GM12864 (cell line): ENCODE measurements at regions not wholly inside any gene's neighbourhood (a gene's known extent, or its start where the extent isn't known, plus 50 kb on each side); places are given as distances from the start of the nearest gene placed in this dataset.

Experiments used
- DNase-seq: peaks from one replicate; pipeline ENCODE4 v3.0.0-alpha.2; 2011; ENCODE audit warnings: low read depth
- H3K4me3 ChIP-seq: 2 replicates; pipeline ENCODE4 v1.5.1; 2011; ENCODE audit warnings: mild to moderate bottlenecking, low read depth, low read length, control low read depth
- TF ChIP-seq, protein P1 (sequence below): IDR thresholded peaks from 2 replicates; pipeline ENCODE4 v1.5.1; 2011; ENCODE audit warnings: low read depth, mild to moderate bottlenecking, moderate library complexity, low read length, control low read depth, inconsistent platforms; ENCODE audit errors: missing control alignments

DNA sequence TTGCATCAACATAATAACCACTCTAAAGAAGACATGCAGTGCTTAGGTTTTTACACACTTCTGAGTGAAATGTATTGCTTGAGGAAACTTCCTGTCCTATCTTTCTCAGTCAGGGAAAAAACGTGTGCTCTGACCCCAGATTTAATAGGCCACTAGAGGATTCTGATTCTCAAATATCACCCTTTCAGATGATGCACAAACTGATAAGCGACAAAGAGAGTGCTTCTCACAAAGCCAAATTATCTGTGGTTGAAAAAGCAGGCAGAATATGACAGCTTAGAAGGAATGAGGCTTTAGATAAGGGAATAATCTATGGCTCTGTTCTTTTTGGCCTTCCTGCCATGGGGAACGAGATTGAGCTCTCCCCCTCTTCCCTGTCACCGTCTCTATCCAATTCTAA, 583.4 kb upstream of the SGO1 start:
- TF ChIP-seq, protein P1, sequence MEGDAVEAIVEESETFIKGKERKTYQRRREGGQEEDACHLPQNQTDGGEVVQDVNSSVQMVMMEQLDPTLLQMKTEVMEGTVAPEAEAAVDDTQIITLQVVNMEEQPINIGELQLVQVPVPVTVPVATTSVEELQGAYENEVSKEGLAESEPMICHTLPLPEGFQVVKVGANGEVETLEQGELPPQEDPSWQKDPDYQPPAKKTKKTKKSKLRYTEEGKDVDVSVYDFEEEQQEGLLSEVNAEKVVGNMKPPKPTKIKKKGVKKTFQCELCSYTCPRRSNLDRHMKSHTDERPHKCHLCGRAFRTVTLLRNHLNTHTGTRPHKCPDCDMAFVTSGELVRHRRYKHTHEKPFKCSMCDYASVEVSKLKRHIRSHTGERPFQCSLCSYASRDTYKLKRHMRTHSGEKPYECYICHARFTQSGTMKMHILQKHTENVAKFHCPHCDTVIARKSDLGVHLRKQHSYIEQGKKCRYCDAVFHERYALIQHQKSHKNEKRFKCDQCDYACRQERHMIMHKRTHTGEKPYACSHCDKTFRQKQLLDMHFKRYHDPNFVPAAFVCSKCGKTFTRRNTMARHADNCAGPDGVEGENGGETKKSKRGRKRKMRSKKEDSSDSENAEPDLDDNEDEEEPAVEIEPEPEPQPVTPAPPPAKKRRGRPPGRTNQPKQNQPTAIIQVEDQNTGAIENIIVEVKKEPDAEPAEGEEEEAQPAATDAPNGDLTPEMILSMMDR = no peak
- no peak overlapping the region for H3K4me3 ChIP-seq

DNA sequence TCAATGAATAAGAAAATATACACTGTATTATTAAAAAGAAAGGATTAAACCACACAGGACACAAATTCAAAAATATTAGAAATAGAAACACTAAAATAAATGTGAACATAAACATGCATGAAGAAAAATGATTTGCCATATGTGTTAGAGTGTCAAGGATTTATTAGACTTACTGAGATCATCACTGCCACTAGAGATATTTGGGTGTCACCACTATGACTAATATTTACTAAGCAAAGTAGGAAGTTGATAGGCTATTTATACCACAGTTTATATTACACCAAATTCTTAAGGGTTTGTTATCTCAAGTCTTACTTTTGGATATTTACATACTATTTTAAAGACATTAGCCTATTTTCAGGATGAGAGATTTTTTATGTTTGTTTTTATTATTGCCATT, 575.0 kb upstream of the SGO1 start:
- DNase-seq = no peak
- TF ChIP-seq, protein P1 = no peak
- H3K4me3 ChIP-seq = no peak overlapping the region

More for the DNA sequence above, 583.4 kb upstream of the SGO1 start:
- DNase-seq = no peak

DNA sequence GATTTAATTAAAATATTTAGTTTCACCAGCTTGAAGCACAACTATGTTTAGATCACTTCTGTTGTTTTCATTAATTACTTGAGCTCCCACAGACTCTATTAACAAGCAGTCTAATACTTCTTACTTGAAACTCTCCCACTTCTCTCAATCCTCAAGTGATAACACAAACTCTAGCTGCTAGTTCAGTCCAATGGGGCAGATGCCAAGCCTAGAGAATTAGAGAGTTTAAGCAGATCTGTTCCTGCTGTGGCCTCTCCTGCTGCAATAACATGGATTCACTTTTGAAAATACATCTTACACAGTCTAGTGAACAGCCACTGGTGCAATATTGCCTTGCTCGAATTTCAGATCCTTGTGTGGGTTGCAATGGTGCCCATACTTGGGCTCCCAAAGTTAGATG, 566.4 kb upstream of the SGO1 start:
- no peak for DNase-seq
- H3K4me3 ChIP-seq = no peak overlapping the region
- TF ChIP-seq, protein P1 = no peak

DNA sequence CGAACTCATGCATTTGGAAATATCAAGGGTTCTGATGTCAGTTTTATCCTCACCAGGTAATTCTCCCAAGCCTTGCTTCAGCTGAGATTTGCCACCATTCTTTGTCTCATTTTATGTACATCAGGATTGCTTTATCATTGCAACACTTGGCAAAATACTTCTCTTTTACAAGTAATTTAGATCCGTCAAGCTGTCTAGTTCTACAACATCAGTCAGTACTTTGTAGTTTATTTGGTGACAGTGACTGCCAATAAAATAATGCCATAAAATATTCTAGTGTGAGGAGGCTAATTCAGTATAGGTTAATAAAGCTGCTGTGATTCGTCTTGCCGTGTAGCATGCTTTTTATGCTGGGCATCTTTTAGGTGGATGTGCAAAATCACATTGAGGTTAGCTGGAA, 565.3 kb upstream of the SGO1 start:
- H3K4me3 ChIP-seq = no peak overlapping the region
- TF ChIP-seq, protein P1 = no peak
- DNase-seq = no peak

DNA sequence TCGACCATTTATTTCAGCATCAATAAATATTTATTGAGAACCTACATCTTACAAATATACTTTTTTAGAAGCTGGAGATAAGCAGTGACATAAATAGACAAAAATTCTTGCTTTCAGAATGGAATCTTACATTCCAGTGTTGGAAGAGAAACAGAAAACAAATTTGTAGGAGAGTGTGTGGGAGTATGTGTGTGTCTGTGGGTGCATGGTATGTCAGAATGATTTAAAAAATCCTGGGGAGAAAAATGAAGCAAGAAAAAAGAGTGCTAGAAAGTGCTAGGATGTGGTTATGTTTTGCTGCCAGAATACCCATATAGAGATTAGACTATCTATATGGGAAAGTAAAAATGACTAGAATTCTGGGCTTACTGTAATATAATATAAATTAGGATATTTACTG, 561.7 kb upstream of the SGO1 start:
- TF ChIP-seq, protein P1 = no peak
- no peak overlapping the region for H3K4me3 ChIP-seq
- no peak for DNase-seq

DNA sequence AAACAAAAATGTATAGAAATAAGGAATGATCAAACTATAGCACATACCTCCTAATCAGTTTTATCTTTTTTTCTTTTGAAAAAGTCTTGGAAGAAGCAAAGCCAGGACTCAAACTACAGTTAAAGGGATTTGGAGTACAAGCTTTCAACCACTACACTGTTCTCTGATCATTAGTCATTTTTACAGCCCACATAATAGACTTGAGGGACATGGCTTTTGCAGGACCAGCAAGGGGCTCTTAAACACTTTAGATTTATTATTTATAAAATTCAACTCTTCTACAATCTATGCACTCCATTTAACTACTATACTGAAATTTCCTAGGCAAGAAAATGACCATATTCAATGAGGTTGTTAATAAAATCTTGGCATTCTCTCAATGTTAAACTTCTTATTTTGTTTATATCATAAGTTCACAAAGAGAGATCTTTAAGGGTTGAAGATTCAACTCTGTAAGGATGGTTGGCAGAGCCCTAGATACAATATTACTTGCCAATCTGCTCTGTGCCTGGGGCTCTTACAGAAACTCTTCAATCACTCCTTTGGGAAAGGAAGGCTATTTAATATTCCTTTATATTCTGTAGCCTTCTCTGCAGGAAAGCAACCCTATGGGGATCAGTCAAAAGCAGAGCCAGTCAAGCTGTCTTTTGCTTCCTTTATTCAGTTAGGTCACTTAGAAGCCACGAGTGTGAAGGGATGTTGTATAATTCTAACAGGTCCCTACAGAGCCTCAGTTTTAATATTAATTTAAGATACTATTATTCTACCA, 557.7 kb upstream of the SGO1 start:
- H3K4me3 ChIP-seq = no peak overlapping the region
- no peak for DNase-seq
- TF ChIP-seq, protein P1 = no peak
